GM21447 (cell line): ENCODE measurements at regions not wholly inside any gene's neighbourhood (a gene's known extent, or its start where the extent isn't known, plus 50 kb on each side); places are given as distances from the start of the nearest gene placed in this dataset.
"Not testable (repeated sequence)": the region's sequence is repeated elsewhere in the genome, so short reads cannot be mapped to it uniquely, and the experiment has no call there.

ENCODE experiments used
- ATAC-seq: cut with Tn5 transposase; IDR thresholded peaks from one replicate; pipeline ENCODE4 v1.9.1; 2021; ENCODE audit not compliant: unreplicated experiment

DNA sequence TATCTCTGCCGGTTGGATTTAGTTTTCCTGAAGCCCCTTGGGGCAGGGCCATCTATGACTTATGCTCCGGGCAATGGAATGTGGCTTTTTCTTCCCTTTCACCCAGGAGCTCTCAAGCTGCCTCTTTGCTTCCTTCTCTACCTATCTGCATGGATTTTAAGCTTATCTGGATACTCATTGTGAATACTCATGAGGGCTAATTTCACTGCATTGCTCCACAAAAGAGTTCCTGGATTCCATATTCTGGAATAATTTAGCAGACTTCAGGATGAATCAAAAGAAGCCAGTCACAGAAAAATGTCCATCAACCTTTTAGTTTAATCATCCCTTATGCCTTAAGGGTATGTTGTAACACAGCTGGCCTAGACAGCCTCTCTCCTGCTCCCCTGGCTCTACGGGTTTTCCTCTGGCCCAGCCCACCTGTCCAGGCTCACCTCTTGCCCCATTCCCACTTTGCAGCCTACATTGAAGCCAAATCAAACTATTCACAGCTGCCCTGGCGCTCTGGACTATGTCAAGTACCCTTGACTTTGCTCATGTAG, 122.8 kb upstream of the RMDN2 start:
- no peak for ATAC-seq

DNA sequence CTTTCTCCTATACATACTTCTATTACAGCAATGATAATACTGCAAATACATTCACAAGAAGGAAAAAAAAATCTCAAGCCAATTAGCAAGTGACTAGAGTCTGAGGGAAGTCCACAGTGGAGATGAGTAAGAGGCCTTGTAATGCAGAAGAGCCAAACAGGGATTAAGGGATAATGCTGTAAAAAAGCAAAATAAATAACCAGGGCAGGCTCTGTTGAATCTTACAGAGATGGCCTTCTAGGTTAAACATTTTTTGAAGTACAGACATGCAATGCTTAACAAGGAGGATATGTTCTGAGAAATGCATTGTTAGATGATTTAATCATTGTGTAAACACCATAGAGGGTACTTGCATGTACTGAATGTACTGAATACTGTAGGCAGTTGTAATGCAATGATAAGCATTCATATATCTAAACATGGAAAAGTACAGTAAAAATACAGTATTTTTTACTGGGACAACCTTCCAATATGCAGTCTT, 122.1 kb upstream of the RMDN2 start:
- ATAC-seq, result no peak

GRCh38 chr2:37806004-37806403, 119.1 kb upstream of the RMDN2 start:
- ATAC-seq, result not testable (repeated sequence)

DNA sequence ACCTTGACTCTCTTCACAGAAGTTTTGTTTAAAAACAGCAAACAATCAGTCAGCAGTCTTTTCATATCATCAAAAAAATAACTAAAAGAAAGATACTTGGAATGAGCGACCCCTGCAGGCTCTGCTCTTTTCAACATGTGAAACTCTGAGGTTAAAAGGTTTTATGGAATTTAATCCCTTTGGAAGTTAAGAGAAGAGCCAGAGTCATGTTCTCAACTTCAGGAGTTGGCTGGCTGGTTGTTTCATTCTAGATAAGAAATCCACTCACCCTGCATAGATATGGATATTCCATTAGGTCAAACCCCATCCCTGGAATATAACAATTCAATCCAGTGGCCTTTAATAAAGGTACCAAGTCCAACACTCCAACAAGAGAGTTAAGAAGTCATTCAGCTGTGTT, 115.6 kb upstream of the RMDN2 start:
- no peak for ATAC-seq

- ATAC-seq, result no peak
Observed at GRCh38 chr2:37809931-37810570, 115.0 kb upstream of the RMDN2 start.

- no peak for ATAC-seq
Observed at GRCh38 chr2:37812414-37812813, 112.7 kb upstream of the RMDN2 start.

DNA sequence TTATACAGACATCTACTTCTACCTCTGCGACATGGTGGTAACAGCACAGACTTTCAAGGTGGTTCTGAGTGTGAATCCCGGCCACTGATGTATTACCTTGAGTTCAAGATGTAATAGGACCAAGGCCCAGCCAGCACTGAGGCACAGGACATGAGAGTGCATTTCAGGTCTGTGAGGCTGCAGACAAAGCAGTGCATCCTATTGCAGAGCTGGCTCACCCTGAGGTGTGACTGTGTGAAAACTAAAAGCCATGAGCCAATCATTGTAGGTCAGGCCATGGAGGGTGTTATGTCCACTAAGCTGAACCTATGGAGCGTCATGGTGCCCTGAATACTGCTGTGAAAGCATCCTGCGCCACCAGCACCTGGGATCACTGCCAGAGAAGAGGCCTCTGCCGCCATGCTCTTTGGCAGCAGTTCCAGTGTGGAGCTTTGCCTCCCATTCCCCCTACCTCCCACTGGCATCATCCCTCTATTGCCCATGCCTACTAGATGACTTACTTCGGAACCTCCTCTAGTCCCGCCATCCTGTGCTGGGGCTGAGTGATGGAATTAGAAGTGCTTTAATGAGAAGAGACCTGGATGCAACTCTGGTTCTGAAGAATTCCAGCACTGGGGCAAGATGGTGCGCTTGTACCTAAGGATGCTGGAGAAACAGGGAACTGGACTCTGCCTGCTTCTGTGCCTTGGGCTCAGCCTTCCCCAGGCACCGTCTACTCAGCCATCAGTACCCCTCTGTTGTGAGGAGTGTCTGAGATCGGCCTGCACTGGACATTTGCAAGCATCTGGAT, 112.0 kb upstream of the RMDN2 start:
- ATAC-seq, result no peak

DNA sequence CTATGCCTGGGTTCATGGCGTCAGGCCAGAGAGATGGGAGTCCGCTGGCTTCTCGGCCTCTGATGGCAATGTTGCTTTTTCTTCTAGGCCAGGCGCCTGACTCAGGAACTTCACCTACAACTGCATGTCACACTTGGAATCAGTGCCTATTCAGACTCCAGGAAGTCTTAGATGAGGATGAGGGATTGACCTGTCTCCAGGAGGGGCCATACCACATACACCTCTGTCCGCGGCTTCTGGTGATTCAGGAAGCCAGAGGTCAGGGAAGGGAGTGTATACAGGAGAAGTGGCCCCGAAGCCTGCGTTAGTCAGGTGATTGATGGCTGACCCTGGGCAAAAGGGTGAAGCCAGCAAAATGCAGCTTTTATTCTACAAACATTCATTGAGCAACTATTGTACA, 109.1 kb upstream of the RMDN2 start:
- no peak for ATAC-seq

- ATAC-seq, result no peak
Observed at GRCh38 chr2:37816686-37817085, 108.4 kb upstream of the RMDN2 start.

DNA sequence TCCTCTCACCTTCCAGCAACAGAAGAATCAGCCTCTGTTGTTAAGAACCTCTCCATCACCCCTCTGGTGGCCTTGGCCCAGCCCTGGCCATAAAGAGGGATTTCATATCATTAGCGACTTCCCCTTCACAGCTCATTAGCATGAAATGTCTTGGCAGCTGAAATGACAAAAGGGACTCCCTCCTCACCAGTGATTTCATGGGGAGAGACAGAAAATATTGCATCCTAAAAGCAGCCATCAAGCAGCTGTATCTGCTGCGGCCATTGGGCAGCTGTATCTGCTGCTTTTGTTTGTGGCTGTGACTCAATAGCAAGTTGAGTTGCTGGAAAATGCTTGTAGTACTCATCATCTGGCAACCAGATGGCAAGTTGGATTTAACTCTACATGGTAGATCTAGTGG, 105.9 kb upstream of the RMDN2 start:
- no peak for ATAC-seq

DNA sequence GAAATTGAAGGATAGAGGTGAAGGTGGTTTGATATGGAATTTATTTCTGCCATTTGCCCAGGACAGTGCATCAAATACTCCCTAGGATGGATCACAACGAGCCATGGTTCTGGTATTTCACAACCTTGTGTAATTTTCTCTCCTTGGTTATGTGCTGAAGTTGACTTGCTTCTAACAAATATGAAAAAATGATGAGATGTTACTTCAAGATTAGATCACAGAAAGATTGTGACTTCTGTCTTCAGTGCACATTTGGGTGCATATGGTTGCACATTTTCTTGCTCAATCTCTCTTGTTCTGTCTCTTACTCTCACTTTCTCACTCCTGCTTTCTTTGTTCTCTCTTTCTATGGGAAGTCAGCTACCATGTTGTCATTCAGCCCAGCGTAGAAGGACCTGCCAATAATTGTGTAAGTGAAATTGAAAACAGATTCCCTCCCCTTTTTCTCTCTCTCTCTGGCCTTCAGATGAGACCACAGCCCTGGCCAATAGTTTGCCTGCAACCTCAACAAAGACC, 104.6 kb upstream of the RMDN2 start:
- ATAC-seq, result no peak

DNA sequence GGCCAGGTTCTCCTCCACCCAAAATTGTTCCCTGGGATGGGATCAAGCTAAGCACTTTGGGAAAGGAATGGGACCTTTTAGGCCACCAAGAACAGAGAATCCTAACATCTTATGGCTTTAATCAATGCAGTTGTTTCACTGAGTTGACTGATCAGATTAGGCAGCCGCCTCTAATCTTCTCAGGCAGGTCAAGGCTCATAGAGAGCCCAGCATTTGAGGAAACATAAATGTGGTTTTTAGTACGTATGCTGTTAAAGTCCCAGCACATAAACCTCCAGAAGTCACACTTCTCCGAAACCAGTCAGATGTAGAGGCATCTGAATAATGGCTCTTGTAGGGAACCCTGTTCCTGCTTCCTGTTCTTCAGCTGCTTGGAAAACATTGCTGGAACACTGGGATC, 99.5 kb upstream of the RMDN2 start:
- no peak for ATAC-seq

- no peak for ATAC-seq
Observed at GRCh38 chr2:37826611-37827010, 98.5 kb upstream of the RMDN2 start.

- ATAC-seq, result no peak
Observed at GRCh38 chr2:37827455-37827854, 97.6 kb upstream of the RMDN2 start.

- no peak for ATAC-seq
Observed at GRCh38 chr2:37827911-37828511, 97.1 kb upstream of the RMDN2 start.

DNA sequence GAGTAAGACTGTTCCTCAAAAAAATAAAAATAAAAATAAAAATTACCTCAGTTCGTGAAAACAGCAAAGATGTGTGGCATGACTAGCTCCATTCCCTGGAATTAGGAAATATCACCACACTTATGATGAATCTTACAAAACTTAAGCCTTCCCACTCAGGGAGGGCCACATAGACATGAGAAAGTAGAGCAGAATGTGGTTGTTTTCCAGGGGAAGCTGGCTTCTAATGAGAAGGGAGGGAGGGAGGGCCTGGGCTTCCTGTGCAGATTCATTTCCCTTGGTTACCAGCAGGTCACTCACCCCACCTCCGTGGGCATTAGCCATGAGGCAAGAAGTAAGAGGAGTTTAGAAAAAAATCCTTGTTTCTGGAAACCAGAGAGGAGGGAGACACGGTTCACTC, 95.9 kb upstream of the RMDN2 start:
- no peak for ATAC-seq

- no peak for ATAC-seq
Observed at GRCh38 chr2:37829616-37830395, 95.3 kb upstream of the RMDN2 start.

DNA sequence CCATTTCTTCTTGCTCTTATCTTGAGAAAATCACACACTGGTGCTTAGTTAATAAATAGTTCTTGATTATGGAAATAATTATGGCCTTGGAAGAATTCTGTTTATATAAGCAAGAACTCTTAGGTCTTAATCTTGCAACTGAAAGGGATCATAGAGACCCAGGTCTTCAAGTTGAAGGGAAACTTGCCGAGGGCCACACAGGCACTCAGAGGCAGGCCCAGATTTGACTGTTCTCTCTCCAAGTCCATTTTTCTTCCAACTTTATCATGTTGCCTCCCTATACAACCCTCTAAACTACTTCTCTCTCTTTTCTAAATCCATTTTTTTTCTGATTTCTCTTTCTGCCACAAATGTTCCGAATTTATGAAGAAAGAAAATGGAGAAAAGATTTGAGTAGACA, 94.5 kb upstream of the RMDN2 start:
- ATAC-seq, result no peak

DNA sequence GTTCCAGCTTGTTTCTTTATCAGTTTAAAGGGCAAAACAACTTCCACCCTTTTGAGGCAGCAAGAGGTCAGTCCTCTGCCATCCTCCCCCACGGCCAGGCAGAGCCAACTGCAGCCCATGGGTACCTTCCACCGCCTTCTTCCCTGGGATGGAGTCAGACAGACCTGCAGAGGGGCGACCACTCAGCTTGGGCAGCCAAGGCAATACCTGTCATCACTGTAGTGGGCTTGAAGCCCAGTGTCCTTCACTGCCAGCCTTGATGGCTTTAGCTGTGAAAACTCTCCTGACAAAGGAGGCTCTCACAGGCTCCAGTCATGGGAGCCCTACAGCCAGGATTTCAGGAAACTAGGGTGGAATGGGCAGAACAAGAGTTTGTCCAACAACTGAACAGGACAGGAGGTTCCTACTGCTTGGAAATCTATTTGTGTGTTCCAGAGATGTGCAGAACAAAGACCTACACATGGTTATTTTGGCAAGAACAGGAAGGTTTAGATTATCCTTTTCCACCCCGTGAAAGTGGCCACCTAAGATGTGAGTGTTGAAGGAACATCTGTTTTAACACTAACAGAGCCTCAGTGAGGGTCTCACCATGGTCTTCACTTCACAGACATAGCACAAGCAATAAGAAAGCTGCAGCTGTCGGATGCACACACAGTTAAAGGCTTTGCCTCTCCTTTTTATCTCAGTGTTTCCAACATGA, 93.9 kb upstream of the RMDN2 start:
- ATAC-seq, result no peak

GRCh38 chr2:37832590-37833197, 92.4 kb upstream of the RMDN2 start:
- no peak for ATAC-seq
